HepG2 (cell line): ENCODE measurements at regions not wholly inside any gene's neighbourhood (a gene's known extent, or its start where the extent isn't known, plus 50 kb on each side); places are given as distances from the start of the nearest gene placed in this dataset.

Source experiments
- ATAC-seq: fragments of 200-7000 bp; cut with Tn5 transposase; 3 replicates; pipeline ENCODE4 v1.9.1; 2020; ENCODE audit warnings: mild to moderate bottlenecking, moderate library complexity
- BruUV-seq: library from RNA; stranded (reverse); fragments of 400-500 nt; replicated peaks from 2 replicates; lab custom pipeline; 2021; lab: Mats Ljungman, UMichigan
- CTCF ChIA-PET: fragments of 300-600 bp; formaldehyde crosslinking; extraction: SDS; loops from one replicate; lab custom pipeline; 2021; ENCODE audit warnings: low total read pairs, inconsistent platforms, low intra/inter-chr PET ratio; lab: Yijun Ruan, JAX
- POLR2A ChIA-PET: fragments of 350-600 bp; sonication (Branson Sonifier 250); formaldehyde crosslinking; loops from one replicate; lab custom pipeline; 2020; ENCODE audit warnings: antibody characterized with exemption, inconsistent platforms; lab: Yijun Ruan, JAX
- DNase-seq: peaks from one replicate; pipeline ENCODE4 v3.0.0-alpha.2; 2015; ENCODE audit warnings: low spot score
- FAIRE-seq: peaks from 3 replicates; lab custom pipeline; 2011; peaks lifted over from hg19 to GRCh38; lab: Jason Lieb, UNC
- H2AFZ ChIP-seq: one replicate; pipeline ENCODE4 v1.6.1; 2011; ENCODE audit warnings: low read length, inconsistent platforms
- H3K27ac ChIP-seq: fragments of 300-600 bp; 3 replicates; pipeline ENCODE4 v1.8.0; 2011; ENCODE audit warnings: mixed run types, mild to moderate bottlenecking, mixed read lengths, low read length, inconsistent platforms; ENCODE audit not compliant: insufficient read depth; ENCODE audit errors: extremely low read length
- H3K27me3 ChIP-seq, 2 experiments: fragments of 200-600 bp in 1 of 2; 2 replicates in 1 of 2; 3 replicates in 1 of 2; pipeline versions ENCODE4 v1.6.0 to v1.8.0; 2011; ENCODE audit warnings: low read length in 2 of 2, mild to moderate bottlenecking in 2 of 2, moderate library complexity in 2 of 2, inconsistent platforms in 1 of 2; ENCODE audit not compliant: insufficient read depth in 2 of 2, control insufficient read depth in 1 of 2
- H3K36me3 ChIP-seq, 2 experiments: fragments of 200-600 bp in 1 of 2; replicated peaks in 1 of 2; 2 replicates in 1 of 2; 3 replicates in 1 of 2; pipeline versions ENCODE4 v1.5.1 to v1.8.0; 2011; ENCODE audit warnings: low read length in 2 of 2, inconsistent platforms in 1 of 2; ENCODE audit not compliant: insufficient read depth in 2 of 2, control insufficient read depth in 1 of 2
- H3K4me1 ChIP-seq: 2 replicates; pipeline ENCODE4 v1.5.1; 2012; ENCODE audit warnings: low read length, inconsistent platforms; ENCODE audit not compliant: insufficient read depth
- H3K4me2 ChIP-seq: 2 replicates; pipeline ENCODE4 v1.6.0; 2011; ENCODE audit warnings: low read depth, low read length, inconsistent platforms
- H3K4me3 ChIP-seq, 3 experiments: fragments of 200-600 bp in 1 of 3; sonication (generic), shearing (Covaris generic) in 1 of 3; replicated peaks in 1 of 3; 2 replicates each; pipeline ENCODE4 v1.5.1; 2011 to 2016; ENCODE audit warnings: low read length in 3 of 3, inconsistent platforms in 2 of 3, low read depth in 2 of 3, mild to moderate bottlenecking in 2 of 3, control low read depth in 1 of 3, mixed read lengths in 1 of 3; ENCODE audit not compliant: insufficient read depth in 1 of 3
- H3K79me2 ChIP-seq: one replicate; pipeline ENCODE4 v1.6.1; 2011; ENCODE audit warnings: low read length, inconsistent platforms; ENCODE audit not compliant: insufficient read depth
- H3K9ac ChIP-seq: 2 replicates; pipeline ENCODE4 v1.6.0; 2011; ENCODE audit warnings: mild to moderate bottlenecking, low read depth, low read length, inconsistent platforms; ENCODE audit not compliant: insufficient read depth
- H3K9me3 ChIP-seq: 2 replicates; pipeline ENCODE4 v1.5.1; 2012; ENCODE audit warnings: mild to moderate bottlenecking, low read length
- H4K20me1 ChIP-seq: 2 replicates; pipeline ENCODE4 v1.6.0; 2011; ENCODE audit warnings: inconsistent platforms, mild to moderate bottlenecking, low read length, moderate library complexity; ENCODE audit not compliant: insufficient read depth
- CTCF ChIP-seq: sonication (generic); formaldehyde crosslinking; IDR thresholded peaks from 2 replicates; pipeline ENCODE4 v1.5.0; 2020; ENCODE audit warnings: mild to moderate bottlenecking, missing genetic modification reagents, moderate library complexity
- DPF2 ChIP-seq: sonication (generic); formaldehyde crosslinking; IDR thresholded peaks from 2 replicates; pipeline ENCODE4 v1.4.0; 2020; ENCODE audit warnings: mild to moderate bottlenecking, low read depth, missing genetic modification reagents, borderline replicate concordance
- FOXM1 ChIP-seq: sonication (generic); formaldehyde crosslinking; IDR thresholded peaks from 2 replicates; pipeline ENCODE4 v1.5.0; 2020; ENCODE audit warnings: missing genetic modification reagents
- HNRNPL ChIP-seq: fragments of 200-400 bp; formaldehyde crosslinking; IDR thresholded peaks from 2 replicates; pipeline ENCODE4 v1.6.1; 2017; ENCODE audit warnings: mild to moderate bottlenecking, low read depth, low read length
- HOXA5 ChIP-seq: sonication (generic); formaldehyde crosslinking; IDR thresholded peaks from 2 replicates; pipeline ENCODE4 v1.4.0; 2020; ENCODE audit warnings: missing genetic modification reagents
- KDM6A ChIP-seq: IDR thresholded peaks from 2 replicates; pipeline ENCODE4 v1.6.1; 2016; ENCODE audit warnings: low read depth
- MAFK ChIP-seq, 2 experiments: IDR thresholded peaks in 1 of 2; conservative IDR thresholded peaks in 1 of 2; 2 replicates each; pipeline ENCODE4 v1.6.1; 2011; ENCODE audit warnings: improper control_type of control experiment in 2 of 2, low read length in 2 of 2
- MED8 ChIP-seq: sonication (generic); formaldehyde crosslinking; IDR thresholded peaks from 2 replicates; pipeline ENCODE4 v1.8.1; 2023; ENCODE audit warnings: mild to moderate bottlenecking, missing genetic modification reagents; ENCODE audit not compliant: insufficient replicate concordance
- NCOA2 ChIP-seq: sonication (generic); formaldehyde crosslinking; IDR thresholded peaks from 2 replicates; pipeline ENCODE4 v1.8.0; 2022; ENCODE audit warnings: inconsistent platforms
- NFATC3 ChIP-seq: sonication (generic); formaldehyde crosslinking; IDR thresholded peaks from 2 replicates; pipeline ENCODE4 v1.5.1; 2020; ENCODE audit warnings: mild to moderate bottlenecking, missing genetic modification reagents
- SNAPC4 ChIP-seq: sonication (generic); formaldehyde crosslinking; IDR thresholded peaks from 2 replicates; pipeline ENCODE4 v1.4.0; 2020; ENCODE audit warnings: mild to moderate bottlenecking, missing genetic modification reagents
- ZFYVE20 ChIP-seq: sonication (generic); formaldehyde crosslinking; IDR thresholded peaks from 2 replicates; pipeline ENCODE4 v1.8.0; 2023; ENCODE audit warnings: low read depth, mild to moderate bottlenecking, moderate library complexity, missing genetic modification reagents, borderline replicate concordance
- ZNF124 ChIP-seq: sonication (generic); formaldehyde crosslinking; IDR thresholded peaks from 2 replicates; pipeline ENCODE4 v1.4.0; 2020; ENCODE audit warnings: missing genetic modification reagents
- ZNF496 ChIP-seq: sonication (generic); formaldehyde crosslinking; IDR thresholded peaks from 2 replicates; pipeline ENCODE4 v1.8.1; 2023; ENCODE audit warnings: mild to moderate bottlenecking, moderate library complexity, missing genetic modification reagents; ENCODE audit not compliant: insufficient replicate concordance
- ZNF710 ChIP-seq: sonication (generic); formaldehyde crosslinking; IDR thresholded peaks from 2 replicates; pipeline ENCODE4 v1.5.0; 2020; ENCODE audit warnings: mild to moderate bottlenecking, missing genetic modification reagents, borderline replicate concordance
- WGBS: methylation state at CpG from one replicate; pipeline ENCODE4 v1.1.6; 2017; ENCODE audit warnings: low lambda C conversion rate; 5-methylcytosine and 5-hydroxymethylcytosine counted together
- in situ Hi-C: cut with HindIII; loops from 2 replicates; pipeline ENCODE4 v1.10.0; 2017; ENCODE audit warnings: low pct_unique_long_range_greater_than_20kb; ENCODE audit not compliant: extremely low pct_ligation_motif_present
- intact Hi-C: fragments of 100-400 bp; cut with micrococcal nuclease; formaldehyde crosslinking; loops from one replicate; pipeline ENCODE4 v1.10.0; 2022; ENCODE audit not compliant: unreplicated experiment

- intact Hi-C loops: loop anchor here (1.0 to 10.0 kb wide), 7 partner anchors 480 to 1950 kb away; partner anchors contain the start of gene UBE2E3
- Histone ChIP-seq H3K9me3 (no peaks in the 10 kb centered on the region), H3K27me3 (no peaks in the 10 kb centered on the region), H3K4me3 (no peak overlapping the region), H3K36me3 (no peaks in the 10 kb centered on the region), H3K27ac (no peak overlapping the region), H3K9ac (no peak overlapping the region), H3K4me1 (peaks cover 5% of the 10 kb centered on the region; the same call in 1 of the 2 replicates), H3K4me2 (no peak overlapping the region), H2AFZ (no peak overlapping the region), H3K79me2 (no peaks in the 10 kb centered on the region), H4K20me1 (no peaks in the 10 kb centered on the region)
- FAIRE-seq: peak; percentile 70
- ATAC-seq: peak; percentile 74
- BruUV-seq: no TSS peak
- POLR2A ChIA-PET: no interaction called here
- WGBS: 1% methylated on average over 8 of the region's 8 CpGs
- CTCF ChIA-PET: interaction anchor here (1.0 to 3.6 kb wide), 5 partner anchors 934 to 1953 kb away, joined by 3 to 29 read pairs (median 18); no protein-coding TSS in a partner anchor
- in situ Hi-C loops: loop anchor here (5.0 to 25.0 kb wide), 3 partner anchors 933 to 1588 kb away; no protein-coding TSS in a partner anchor
- DNase-seq: peak; percentile 58
- TF ChIP-seq NFATC3 (CRISPR knock-in tag): no peak
- TF ChIP-seq ZNF710 (CRISPR knock-in tag): no peak
- TF ChIP-seq HOXA5 (CRISPR knock-in tag): no peak
- TF ChIP-seq ZFYVE20 (CRISPR knock-in tag): no peak
- TF ChIP-seq MED8 (CRISPR knock-in tag): no peak
- TF ChIP-seq ZNF496 (CRISPR knock-in tag): no peak
- no peak for TF ChIP-seq FOXM1 (CRISPR knock-in tag)
- TF ChIP-seq DPF2 (CRISPR knock-in tag): no peak
- TF ChIP-seq NCOA2 (CRISPR knock-in tag): no peak
- no peak for TF ChIP-seq KDM6A (CRISPR knock-in tag)
- no peak for TF ChIP-seq ZNF124 (CRISPR knock-in tag)
- TF ChIP-seq SNAPC4: no peak
- TF ChIP-seq MAFK (conservative IDR thresholded peaks at IDR 0.05 in 1 of 2, IDR thresholded peaks at IDR 0.05 in 1 of 2; ENCODE audit: low read length in 2 of 2): peak; percentile 43 to 46; a peak in 3 of 4 replicates
- peak; percentile 81 for TF ChIP-seq CTCF (CRISPR knock-in tag)
- TF ChIP-seq HNRNPL: no peak
Measured at GRCh38 chr2:180124273-180125139, 117.4 kb upstream of the CWC22 start.
